ENCODE measurements at regions not wholly inside any gene's neighbourhood (a gene's known extent, or its start where the extent isn't known, plus 50 kb on each side); places are given as distances from the start of the nearest gene placed in this dataset.

GRCh38 chr14:87434680-87435079 is 558.3 kb downstream of the GALC start:
- no peak for DNase-seq (ENCODE audit: low spot score, unreplicated experiment)
- H3K9me3 Mint-ChIP-seq (ENCODE audit: low read depth), result no peaks in the 10 kb centered on the region
- H3K4me1 Mint-ChIP-seq (ENCODE audit: low read depth), result peaks cover 14% of the 10 kb centered on the region
- H3K27me3 Mint-ChIP-seq, result peaks cover 3% of the 10 kb centered on the region
- no peaks in the 10 kb centered on the region for H3K36me3 Mint-ChIP-seq (ENCODE audit: insufficient read depth)
- TF ChIP-seq CTCF (IDR thresholded peaks at IDR 0.05; ENCODE audit: unreplicated experiment), result no peak
- H3K27ac Mint-ChIP-seq, result no peak overlapping the region
- H3K4me3 Mint-ChIP-seq (ENCODE audit: low read depth), result no peak overlapping the region

GRCh38 chr14:87434011-87434410 is 559.0 kb downstream of the GALC start:
- Mint-ChIP-seq H3K9me3 (ENCODE audit: low read depth) (no peaks in the 10 kb centered on the region), H3K36me3 (ENCODE audit: insufficient read depth) (no peaks in the 10 kb centered on the region), H3K27ac (no peak overlapping the region)

DNA sequence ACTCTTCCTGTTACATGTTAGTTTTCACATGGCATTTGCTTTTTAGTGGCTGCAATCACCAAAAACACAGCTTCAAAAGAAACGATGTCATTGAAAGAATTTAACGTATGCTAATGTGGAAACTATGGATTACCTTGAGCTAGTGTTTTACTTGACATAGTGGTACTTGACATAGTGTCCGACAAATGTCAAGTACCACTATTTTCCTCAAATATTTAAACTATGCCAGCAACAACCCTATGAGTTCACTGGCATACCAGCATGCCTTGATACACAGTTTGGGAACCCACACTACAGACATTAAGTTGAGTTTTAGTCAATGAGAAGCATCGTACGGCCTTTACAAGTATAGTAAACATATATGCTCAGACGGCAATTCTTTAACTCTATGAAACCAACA is 560.3 kb downstream of the GALC start:
- H3K4me1 Mint-ChIP-seq (ENCODE audit: low read depth), result peaks cover 14% of the 10 kb centered on the region
- no peaks in the 10 kb centered on the region for H3K9me3 Mint-ChIP-seq (ENCODE audit: low read depth)
- H3K36me3 Mint-ChIP-seq (ENCODE audit: insufficient read depth), result no peaks in the 10 kb centered on the region
- no peak overlapping the region for H3K4me3 Mint-ChIP-seq (ENCODE audit: low read depth)
- peaks cover 3% of the 10 kb centered on the region for H3K27me3 Mint-ChIP-seq
- no peak for DNase-seq (ENCODE audit: low spot score, unreplicated experiment)
- TF ChIP-seq CTCF (IDR thresholded peaks at IDR 0.05; ENCODE audit: unreplicated experiment), result no peak
- H3K27ac Mint-ChIP-seq, result no peak overlapping the region

More at GRCh38 chr14:87434011-87434410, 559.0 kb downstream of the GALC start:
- TF ChIP-seq CTCF (IDR thresholded peaks at IDR 0.05; ENCODE audit: unreplicated experiment), result no peak
- Mint-ChIP-seq H3K27me3 (peaks cover 3% of the 10 kb centered on the region), H3K4me1 (ENCODE audit: low read depth) (peaks cover 14% of the 10 kb centered on the region), H3K4me3 (ENCODE audit: low read depth) (no peak overlapping the region)
- DNase-seq (ENCODE audit: low spot score, unreplicated experiment), result no peak

DNA sequence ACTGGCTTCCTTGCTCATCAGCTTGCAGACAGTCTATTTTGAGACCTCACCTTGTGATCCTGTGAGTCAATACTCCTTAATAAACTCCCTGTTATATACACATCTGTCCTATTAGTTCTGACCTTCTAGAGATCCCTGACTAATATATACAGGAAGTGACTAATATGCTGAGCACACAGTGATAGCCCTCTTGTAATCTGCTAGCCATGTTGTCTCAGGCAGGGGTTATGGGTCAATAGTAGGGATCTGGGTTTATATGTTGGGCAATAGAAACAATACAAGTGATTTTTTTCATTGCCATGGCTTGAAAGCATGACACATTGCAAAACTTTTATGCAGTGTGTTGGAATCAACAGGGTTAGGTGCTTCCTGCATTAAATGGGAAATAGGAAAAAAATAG is 562.2 kb downstream of the GALC start:
- Mint-ChIP-seq H3K27ac (no peak overlapping the region), H3K27me3 (no peaks in the 10 kb centered on the region), H3K4me3 (ENCODE audit: low read depth) (no peak overlapping the region), H3K4me1 (ENCODE audit: low read depth) (peaks cover 14% of the 10 kb centered on the region), H3K36me3 (ENCODE audit: insufficient read depth) (no peaks in the 10 kb centered on the region), H3K9me3 (ENCODE audit: low read depth) (peaks cover 4% of the 10 kb centered on the region)
- DNase-seq (ENCODE audit: low spot score, unreplicated experiment), result no peak
- no peak for TF ChIP-seq CTCF (IDR thresholded peaks at IDR 0.05; ENCODE audit: unreplicated experiment)

- TF ChIP-seq CTCF (IDR thresholded peaks at IDR 0.05; ENCODE audit: unreplicated experiment), result no peak
- Mint-ChIP-seq H3K27me3 (no peaks in the 10 kb centered on the region), H3K4me3 (ENCODE audit: low read depth) (no peak overlapping the region), H3K4me1 (ENCODE audit: low read depth) (peaks cover 14% of the 10 kb centered on the region), H3K9me3 (ENCODE audit: low read depth) (peaks cover 7% of the 10 kb centered on the region), H3K27ac (no peak overlapping the region), H3K36me3 (ENCODE audit: insufficient read depth) (no peaks in the 10 kb centered on the region)
- DNase-seq (ENCODE audit: low spot score, unreplicated experiment), result no peak
Observed at GRCh38 chr14:87430214-87430613, 562.8 kb downstream of the GALC start.
